ENCODE measurements at regions not wholly inside any gene's neighbourhood (a gene's known extent, or its start where the extent isn't known, plus 50 kb on each side); places are given as distances from the start of the nearest gene placed in this dataset.

GRCh38 chr22:48678171-48679135 lies 1149.2 kb downstream of the BRD1 start:
- 69 to 72% (median 71%) methylated on average over 38 of the region's 38 CpGs for WGBS, 3 donors
- no peak overlapping the region for H3K27ac ChIP-seq (ENCODE audit: low read depth, low read length)

DNA sequence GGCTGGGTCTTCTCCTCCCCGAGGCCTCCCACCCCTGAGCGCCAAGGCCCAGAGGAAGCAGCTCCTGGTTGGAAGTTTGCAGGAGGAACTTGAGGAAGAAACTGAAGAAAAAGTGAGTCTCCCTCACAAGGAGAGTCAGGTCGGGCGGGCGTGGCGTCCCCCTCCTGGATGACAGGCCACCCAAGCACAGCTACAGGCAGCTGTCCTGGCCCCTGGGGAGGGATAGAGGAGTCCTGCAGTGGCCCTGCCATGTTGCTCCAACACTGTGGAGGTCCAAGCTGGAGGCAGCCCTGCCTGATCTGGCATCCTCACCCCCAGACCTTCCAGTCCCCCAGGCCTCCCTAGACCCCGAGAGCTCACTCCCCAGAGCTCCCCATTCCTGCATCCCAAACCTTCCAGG lies 1150.1 kb downstream of the BRD1 start:
- 73 to 86% (median 85%) methylated on average over 7 of the region's 7 CpGs for WGBS, 3 donors

GRCh38 chr22:48677168-48677520 lies 1150.5 kb downstream of the BRD1 start:
- WGBS, 3 donors, result 82 to 90% (median 85%) methylated on average over 17 of the region's 17 CpGs
- H3K27ac ChIP-seq (ENCODE audit: low read depth, low read length), result no peak overlapping the region

More for the DNA sequence above, 1150.1 kb downstream of the BRD1 start:
- no peak overlapping the region for H3K27ac ChIP-seq (ENCODE audit: low read depth, low read length)

- WGBS, 3 donors, result 76 to 89% (median 83%) methylated on average over 15 of the region's 15 CpGs
- H3K27ac ChIP-seq (ENCODE audit: low read depth, low read length), result no peak overlapping the region
These were observed 1151.2 kb downstream of the BRD1 start for GRCh38 chr22:48676266-48677167.

DNA sequence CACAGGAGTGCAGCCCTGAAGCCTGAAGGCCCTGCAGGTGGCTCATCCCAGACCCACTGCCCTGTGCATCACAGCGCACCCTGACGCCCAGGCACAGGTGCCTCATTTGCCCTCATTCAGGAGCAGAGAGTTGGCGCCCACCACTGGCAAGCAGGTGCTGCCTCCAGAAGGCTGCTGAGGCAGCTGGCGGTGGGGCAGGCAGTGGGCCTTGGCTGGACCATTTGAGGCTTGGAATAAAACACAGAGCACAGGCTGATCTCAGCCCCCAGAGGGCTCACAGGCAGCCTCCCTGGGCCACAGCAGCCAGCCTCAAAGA lies 1151.9 kb downstream of the BRD1 start:
- H3K27ac ChIP-seq (ENCODE audit: low read depth, low read length), result no peak overlapping the region
- 89 to 96% (median 91%) methylated on average over 4 of the region's 4 CpGs for WGBS, 3 donors

GRCh38 chr22:48675141-48675829 lies 1152.4 kb downstream of the BRD1 start:
- H3K27ac ChIP-seq (ENCODE audit: low read depth, low read length), result no peak overlapping the region
- WGBS, 3 donors, result 81 to 88% (median 86%) methylated on average over 15 of the region's 15 CpGs

DNA sequence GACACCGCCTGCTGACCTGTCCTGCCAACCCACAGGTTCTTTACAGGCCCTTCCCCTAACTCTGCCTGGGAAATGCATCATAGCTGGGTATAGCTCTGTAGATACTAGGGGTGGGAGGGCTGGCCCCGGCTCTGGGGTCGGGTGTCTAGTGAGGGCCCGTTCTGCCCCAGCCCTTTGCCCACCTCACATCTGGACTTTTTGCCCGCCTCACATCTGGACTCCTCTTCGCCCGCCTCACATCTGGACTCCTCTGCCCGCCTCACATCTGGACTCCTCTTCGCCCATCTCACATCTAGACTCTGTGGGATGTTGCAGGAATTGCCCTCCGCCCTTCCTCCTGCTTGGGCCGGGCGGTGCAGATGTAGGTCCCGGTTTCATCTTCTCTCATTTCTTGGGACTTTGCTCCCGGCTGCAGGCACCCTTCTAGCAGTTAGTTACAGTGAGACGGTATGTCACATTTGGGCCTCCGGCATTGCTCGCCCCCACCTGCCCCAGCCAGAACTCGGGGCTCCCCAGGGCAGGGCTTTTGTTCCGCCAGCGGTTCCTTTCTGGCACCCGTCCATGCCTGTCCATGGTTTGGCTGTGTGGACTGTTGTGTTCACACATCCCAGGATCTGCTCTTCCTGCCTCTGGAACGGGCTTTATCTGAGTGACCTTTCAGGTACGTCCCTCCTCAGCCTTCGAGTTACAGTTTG lies 1153.7 kb downstream of the BRD1 start:
- H3K27ac ChIP-seq (ENCODE audit: low read depth, low read length), result no peak overlapping the region
- 70 to 92% (median 88%) methylated on average over 24 of the region's 24 CpGs for WGBS, 3 donors

DNA sequence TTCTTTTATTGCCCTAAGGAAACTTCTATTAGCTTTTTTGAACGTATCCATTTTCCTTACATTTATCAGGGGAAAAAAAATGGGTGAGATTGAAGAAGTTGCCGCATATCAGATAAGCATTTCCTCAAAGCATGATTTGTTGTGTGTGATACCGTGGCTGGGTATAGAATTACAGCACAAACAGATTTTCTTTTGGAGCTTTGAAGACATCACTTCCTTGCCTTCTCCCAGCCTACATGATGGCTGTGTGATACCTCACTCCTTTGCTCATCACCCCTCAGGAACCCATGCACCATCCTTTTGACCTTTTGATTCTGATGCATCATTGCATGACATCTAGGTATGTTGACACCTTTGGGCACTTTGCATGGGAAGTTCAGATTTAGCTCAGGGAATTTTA lies 1155.3 kb downstream of the BRD1 start:
- no peak overlapping the region for H3K27ac ChIP-seq (ENCODE audit: low read depth, low read length)
- WGBS, 3 donors, result 73 to 86% (median 83%) methylated on average over 3 of the region's 3 CpGs

DNA sequence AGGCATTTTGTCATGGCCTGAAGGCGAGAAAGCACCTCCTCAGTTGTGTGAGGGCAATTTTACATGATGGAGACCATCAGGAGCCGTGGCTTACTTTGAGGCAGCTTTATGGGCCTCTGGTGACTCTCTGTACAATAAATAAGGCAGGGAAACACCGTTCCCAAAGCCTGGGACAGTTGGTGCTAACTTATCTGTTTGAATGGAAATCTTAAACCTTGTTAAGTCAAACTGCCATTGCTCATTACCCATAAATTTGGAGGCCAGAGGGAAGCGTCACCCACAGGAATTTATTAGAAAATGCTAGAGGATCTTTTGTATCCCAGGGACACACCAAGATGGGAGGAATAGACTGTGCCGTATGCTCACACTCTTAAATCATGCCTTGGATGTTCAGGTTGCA lies 1156.9 kb downstream of the BRD1 start:
- 44 to 74% (median 73%) methylated on average over 5 of the region's 5 CpGs for WGBS, 3 donors
- H3K27ac ChIP-seq (ENCODE audit: low read depth, low read length), result no peak overlapping the region

DNA sequence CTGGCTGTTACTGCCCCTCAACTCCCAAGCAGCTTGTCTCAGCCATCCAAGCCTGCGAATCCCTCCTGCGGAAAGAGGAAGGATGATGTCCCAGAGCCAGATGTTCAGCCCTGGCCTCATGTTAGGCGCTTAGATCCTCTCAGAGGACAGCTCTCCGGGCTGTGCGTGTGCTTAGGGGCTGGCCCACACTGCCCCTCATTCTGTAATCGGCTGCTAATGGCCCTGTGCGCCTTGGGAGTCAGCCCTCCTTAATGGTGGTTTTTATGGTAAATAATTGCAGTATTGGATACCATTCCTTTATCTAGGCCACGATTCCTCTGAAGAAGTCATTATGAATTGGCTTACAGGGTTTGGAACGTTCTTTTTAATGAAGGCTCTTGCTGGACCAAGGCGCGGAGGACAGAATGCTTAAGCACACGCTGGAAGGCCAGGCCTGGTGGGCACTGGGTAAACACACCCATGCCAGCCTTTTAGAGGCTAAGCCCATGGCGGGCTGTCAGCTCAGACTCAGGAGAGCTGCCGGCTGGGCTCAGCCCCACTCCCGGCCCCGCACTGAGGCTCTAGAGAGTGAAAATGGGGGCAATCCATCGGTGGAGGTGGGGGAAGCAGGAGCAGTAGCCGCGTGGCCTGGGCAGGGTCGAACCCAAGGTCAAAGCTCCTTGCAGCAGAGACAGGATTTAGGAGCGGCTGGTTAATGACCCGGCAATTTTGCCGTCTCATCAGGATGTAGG lies 1157.5 kb downstream of the BRD1 start:
- H3K27ac ChIP-seq (ENCODE audit: low read depth, low read length), result no peak overlapping the region
- WGBS, 3 donors, result 70 to 85% (median 80%) methylated on average over 23 of the region's 23 CpGs

- H3K27ac ChIP-seq (ENCODE audit: low read depth, low read length), result no peak overlapping the region
- WGBS, 3 donors, result 66 to 84% (median 79%) methylated on average over 8 of the region's 8 CpGs
These were observed 1158.4 kb downstream of the BRD1 start for GRCh38 chr22:48669226-48669625.

DNA sequence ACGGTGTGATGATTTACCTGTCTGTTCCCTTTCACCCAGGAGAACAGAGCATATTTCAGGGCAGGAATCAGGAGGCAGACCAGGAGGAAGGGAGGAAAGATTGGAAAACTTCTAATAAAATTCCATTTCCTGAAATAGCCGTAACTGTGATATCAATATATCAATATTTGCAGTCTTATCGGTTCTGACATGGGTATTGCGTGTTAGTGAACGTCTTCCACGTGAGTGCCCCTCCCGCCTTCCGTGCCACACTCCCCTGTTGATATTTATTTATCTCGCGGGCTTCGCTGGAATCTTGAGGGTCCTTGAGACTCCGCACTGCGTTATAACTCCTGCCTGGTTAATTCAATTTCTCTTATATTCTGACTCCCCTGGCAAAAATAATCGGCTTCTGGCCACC lies 1160.4 kb downstream of the BRD1 start:
- no peak overlapping the region for H3K27ac ChIP-seq (ENCODE audit: low read depth, low read length)
- WGBS, 3 donors, result 62 to 91% (median 82%) methylated on average over 14 of the region's 14 CpGs

DNA sequence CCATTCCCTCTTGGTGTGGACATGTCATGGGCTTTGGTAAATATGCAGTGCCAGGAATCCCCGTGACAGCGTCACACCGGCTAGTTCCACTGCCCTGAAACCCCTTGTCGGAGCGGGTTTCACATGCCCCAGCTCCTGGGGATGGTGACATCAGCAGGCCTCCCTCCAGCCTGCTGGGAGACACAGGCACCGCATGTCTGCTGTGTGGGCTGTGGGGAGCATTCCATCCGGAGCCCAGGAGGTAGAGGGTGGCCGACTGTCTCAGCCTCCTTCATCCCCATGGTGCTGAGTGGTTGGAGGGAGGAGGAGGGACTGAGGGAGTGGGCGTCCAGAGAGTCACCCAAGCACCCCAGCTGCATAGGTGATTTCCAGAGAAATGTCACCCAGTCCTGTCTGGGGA lies 1161.1 kb downstream of the BRD1 start:
- WGBS, 3 donors, result 68 to 85% (median 69%) methylated on average over 9 of the region's 9 CpGs

DNA sequence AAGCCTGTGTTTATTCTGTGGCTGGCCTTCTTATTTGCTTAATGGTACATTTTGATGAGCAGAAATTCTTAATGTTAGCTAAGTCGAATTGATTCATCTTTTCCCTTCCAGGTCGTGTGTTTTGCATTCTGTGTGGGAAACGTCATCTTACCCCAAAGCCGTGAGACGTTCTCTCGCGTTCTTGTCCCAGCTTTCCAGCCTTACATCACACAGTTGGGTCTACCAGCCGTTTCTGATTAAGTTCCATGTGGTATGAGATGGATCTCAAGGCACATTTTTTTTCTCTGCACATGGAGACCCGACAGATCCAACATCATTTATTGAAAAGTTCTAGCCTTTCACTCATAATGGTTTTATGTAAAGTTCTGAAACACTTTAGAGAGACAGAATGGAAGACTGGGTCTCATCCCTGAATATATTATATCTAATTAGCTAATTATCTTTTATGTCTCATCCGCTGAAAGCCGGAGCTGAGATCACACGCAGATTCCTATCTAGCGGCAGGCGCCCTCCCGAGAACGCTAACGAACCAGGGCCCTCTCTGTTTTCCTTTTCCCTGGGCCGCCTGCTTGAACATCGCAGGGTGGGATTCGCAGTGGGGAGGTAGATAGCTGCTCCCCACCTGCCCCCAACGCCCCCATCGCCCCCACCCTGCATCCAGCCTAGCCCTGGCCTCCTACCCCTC lies 1162.2 kb downstream of the BRD1 start:
- no peak overlapping the region for H3K27ac ChIP-seq (ENCODE audit: low read depth, low read length)
- WGBS, 3 donors, result 80 to 92% (median 92%) methylated on average over 22 of the region's 22 CpGs

More for the DNA sequence above, 1161.1 kb downstream of the BRD1 start:
- H3K27ac ChIP-seq (ENCODE audit: low read depth, low read length), result no peak overlapping the region

DNA sequence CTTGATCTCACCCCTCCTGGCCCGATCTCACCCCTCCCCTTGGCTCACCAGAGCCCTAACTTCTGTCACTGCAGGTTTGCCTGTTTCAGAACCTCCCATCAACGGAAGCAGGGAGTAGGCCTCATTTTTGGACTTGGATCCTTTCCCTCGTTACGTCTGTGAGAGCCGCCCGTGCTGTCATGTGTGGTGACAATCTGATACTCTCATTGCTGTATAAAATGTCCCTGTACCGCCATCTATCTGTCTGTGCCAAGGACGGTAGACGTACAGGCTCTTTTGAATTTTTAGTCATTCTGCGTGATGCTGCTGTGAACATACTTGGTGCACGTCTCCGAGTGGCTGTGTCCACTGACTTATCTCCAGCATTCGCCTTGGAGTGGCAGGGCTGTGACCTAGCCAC lies 1163.1 kb downstream of the BRD1 start:
- 90 to 92% (median 91%) methylated on average over 13 of the region's 13 CpGs for WGBS, 3 donors
- no peak overlapping the region for H3K27ac ChIP-seq (ENCODE audit: low read depth, low read length)

- 55 to 73% (median 68%) methylated on average over 5 of the region's 5 CpGs for WGBS, 3 donors
- H3K27ac ChIP-seq (ENCODE audit: low read depth, low read length), result no peak overlapping the region
These were observed 1164.4 kb downstream of the BRD1 start for GRCh38 chr22:48663297-48663696.

GRCh38 chr22:48662476-48663135 lies 1165.1 kb downstream of the BRD1 start:
- 77 to 83% (median 81%) methylated on average over 18 to 20 of the region's 20 CpGs for WGBS, 3 donors
- no peak overlapping the region for H3K27ac ChIP-seq (ENCODE audit: low read depth, low read length)
